ENCODE measurements at regions not wholly inside any gene's neighbourhood (a gene's known extent, or its start where the extent isn't known, plus 50 kb on each side); places are given as distances from the start of the nearest gene placed in this dataset.

- TF ChIP-seq CTCF (IDR thresholded peaks at IDR 0.05) = no peak
- Mint-ChIP-seq H3K9me3 (ENCODE audit: unreplicated experiment) (no peaks in the 10 kb centered on the region), H3K27ac (ENCODE audit: unreplicated experiment) (no peak overlapping the region), H3K27me3 (ENCODE audit: unreplicated experiment) (peaks cover 11% of the 10 kb centered on the region), H3K4me1 (ENCODE audit: unreplicated experiment) (no peaks in the 10 kb centered on the region), H3K36me3 (ENCODE audit: unreplicated experiment) (no peaks in the 10 kb centered on the region), H3K4me3 (ENCODE audit: unreplicated experiment) (no peak overlapping the region)
- DNase-seq (ENCODE audit: extremely low spot score, unreplicated experiment) = no peak
These were observed 229.6 kb upstream of the EGLN3 start for GRCh38 chr14:34180434-34180833.

- no peak overlapping the region for H3K27ac Mint-ChIP-seq (ENCODE audit: unreplicated experiment)
- no peaks in the 10 kb centered on the region for H3K4me1 Mint-ChIP-seq (ENCODE audit: unreplicated experiment)
- no peak for DNase-seq (ENCODE audit: extremely low spot score, unreplicated experiment)
- H3K27me3 Mint-ChIP-seq (ENCODE audit: unreplicated experiment) = peaks cover 11% of the 10 kb centered on the region
- no peak for TF ChIP-seq CTCF (IDR thresholded peaks at IDR 0.05)
- no peaks in the 10 kb centered on the region for H3K9me3 Mint-ChIP-seq (ENCODE audit: unreplicated experiment)
- no peaks in the 10 kb centered on the region for H3K36me3 Mint-ChIP-seq (ENCODE audit: unreplicated experiment)
- H3K4me3 Mint-ChIP-seq (ENCODE audit: unreplicated experiment) = no peak overlapping the region
These were observed 228.9 kb upstream of the EGLN3 start for GRCh38 chr14:34179727-34180126.

GRCh38 chr14:34177466-34177865, 226.6 kb upstream of the EGLN3 start:
- TF ChIP-seq CTCF (IDR thresholded peaks at IDR 0.05) = no peak
- Mint-ChIP-seq H3K9me3 (ENCODE audit: unreplicated experiment) (no peaks in the 10 kb centered on the region), H3K27me3 (ENCODE audit: unreplicated experiment) (peaks cover 14% of the 10 kb centered on the region), H3K27ac (ENCODE audit: unreplicated experiment) (no peak overlapping the region), H3K4me3 (ENCODE audit: unreplicated experiment) (no peak overlapping the region), H3K4me1 (ENCODE audit: unreplicated experiment) (no peaks in the 10 kb centered on the region), H3K36me3 (ENCODE audit: unreplicated experiment) (no peaks in the 10 kb centered on the region)
- DNase-seq (ENCODE audit: extremely low spot score, unreplicated experiment) = no peak

GRCh38 chr14:34175574-34175973, 224.7 kb upstream of the EGLN3 start:
- TF ChIP-seq CTCF (IDR thresholded peaks at IDR 0.05) = no peak
- Mint-ChIP-seq H3K4me3 (ENCODE audit: unreplicated experiment) (no peak overlapping the region), H3K4me1 (ENCODE audit: unreplicated experiment) (no peaks in the 10 kb centered on the region), H3K36me3 (ENCODE audit: unreplicated experiment) (no peaks in the 10 kb centered on the region), H3K9me3 (ENCODE audit: unreplicated experiment) (no peaks in the 10 kb centered on the region), H3K27ac (ENCODE audit: unreplicated experiment) (no peak overlapping the region), H3K27me3 (ENCODE audit: unreplicated experiment) (peaks cover 22% of the 10 kb centered on the region)
- DNase-seq (ENCODE audit: extremely low spot score, unreplicated experiment) = no peak

- no peaks in the 10 kb centered on the region for H3K4me1 Mint-ChIP-seq (ENCODE audit: unreplicated experiment)
- no peak overlapping the region for H3K27ac Mint-ChIP-seq (ENCODE audit: unreplicated experiment)
- H3K4me3 Mint-ChIP-seq (ENCODE audit: unreplicated experiment) = no peak overlapping the region
- peaks cover 22% of the 10 kb centered on the region for H3K27me3 Mint-ChIP-seq (ENCODE audit: unreplicated experiment)
- H3K9me3 Mint-ChIP-seq (ENCODE audit: unreplicated experiment) = no peaks in the 10 kb centered on the region
- no peaks in the 10 kb centered on the region for H3K36me3 Mint-ChIP-seq (ENCODE audit: unreplicated experiment)
- no peak for TF ChIP-seq CTCF (IDR thresholded peaks at IDR 0.05)
- no peak for DNase-seq (ENCODE audit: extremely low spot score, unreplicated experiment)
These were observed 224.1 kb upstream of the EGLN3 start for GRCh38 chr14:34174973-34175372.
